Liver (tissue), 8 donors: ENCODE measurements at regions not wholly inside any gene's neighbourhood (a gene's known extent, or its start where the extent isn't known, plus 50 kb on each side); places are given as distances from the start of the nearest gene placed in this dataset.

Source experiments
- DNase-seq: peaks from one replicate; pipeline ENCODE4 v3.0.0-alpha.2; 2017; ENCODE audit warnings: low spot score
- H3K27ac ChIP-seq, 2 donors: one replicate each; pipeline ENCODE4 v1.7.0; 2013; ENCODE audit warnings: inconsistent platforms in 2 of 2, low read length in 2 of 2, control low read depth in 1 of 2, low read depth in 1 of 2, mild to moderate bottlenecking in 1 of 2
- H3K27me3 ChIP-seq, 4 donors: one replicate each; pipeline versions ENCODE4 v1.6.1 to v1.7.0; 2013; ENCODE audit warnings: low read length in 3 of 4, inconsistent platforms in 1 of 4, mild to moderate bottlenecking in 1 of 4, moderate library complexity in 1 of 4; ENCODE audit not compliant: control insufficient read depth in 4 of 4, insufficient read depth in 4 of 4
- H3K36me3 ChIP-seq, 4 donors: one replicate each; pipeline versions ENCODE4 v1.6.1 to v1.7.0; 2013; ENCODE audit warnings: low read length in 3 of 4, mild to moderate bottlenecking in 3 of 4, low read depth in 1 of 4, moderate library complexity in 1 of 4; ENCODE audit not compliant: control insufficient read depth in 4 of 4, insufficient read depth in 3 of 4
- H3K4me1 ChIP-seq, 4 donors: one replicate each; pipeline versions ENCODE4 v1.6.1 to v1.7.0; 2013; ENCODE audit warnings: low read length in 3 of 4, mild to moderate bottlenecking in 3 of 4, moderate library complexity in 1 of 4; ENCODE audit not compliant: control insufficient read depth in 4 of 4, insufficient read depth in 4 of 4
- H3K4me3 ChIP-seq, 3 donors: one replicate each; pipeline versions ENCODE4 v1.6.1 to v1.7.0; 2013; ENCODE audit warnings: low read length in 3 of 3, control low read depth in 1 of 3, low read depth in 1 of 3, mild to moderate bottlenecking in 1 of 3
- H3K9ac ChIP-seq, 2 donors: one replicate each; pipeline ENCODE4 v1.7.0; 2013; ENCODE audit warnings: low read length in 2 of 2, mild to moderate bottlenecking in 2 of 2, moderate library complexity in 2 of 2, control low read depth in 1 of 2, low read depth in 1 of 2
- H3K9me3 ChIP-seq, 4 donors: one replicate each; pipeline versions ENCODE4 v1.6.1 to v1.7.0; 2013; ENCODE audit warnings: low read length in 3 of 4; ENCODE audit not compliant: control insufficient read depth in 4 of 4
- FOXA2 ChIP-seq: IDR thresholded peaks from 2 replicates; pipeline ENCODE4 v1.6.1; 2016; ENCODE audit warnings: antibody characterized with exemption
- GABPA ChIP-seq, 2 donors: IDR thresholded peaks in 1 of 2; conservative IDR thresholded peaks in 1 of 2; 2 replicates each; pipeline ENCODE4 v1.6.1; 2016; ENCODE audit warnings: antibody characterized with exemption in 2 of 2, mild to moderate bottlenecking in 1 of 2, moderate library complexity in 1 of 2
- HNF4A ChIP-seq, 2 donors: conservative IDR thresholded peaks; 2 replicates each; pipeline ENCODE4 v1.6.1; 2016; ENCODE audit warnings: antibody characterized with exemption in 2 of 2, mild to moderate bottlenecking in 2 of 2
- HNF4G ChIP-seq: IDR thresholded peaks from 2 replicates; pipeline ENCODE4 v1.6.1; 2016; ENCODE audit warnings: antibody characterized with exemption
- NR2F2 ChIP-seq: IDR thresholded peaks from 2 replicates; pipeline ENCODE4 v1.6.1; 2016; ENCODE audit warnings: antibody characterized with exemption
- RAD21 ChIP-seq, 2 donors: IDR thresholded peaks; 2 replicates each; pipeline ENCODE4 v1.6.1; 2016; ENCODE audit warnings: antibody characterized with exemption in 2 of 2, mild to moderate bottlenecking in 2 of 2
- RXRA ChIP-seq, 2 donors: IDR thresholded peaks; 2 replicates each; pipeline ENCODE4 v1.6.1; 2017 to 2018; ENCODE audit warnings: antibody characterized with exemption in 2 of 2, mild to moderate bottlenecking in 1 of 2
- SP1 ChIP-seq: IDR thresholded peaks from 2 replicates; pipeline ENCODE4 v1.6.1; 2018; ENCODE audit warnings: antibody characterized with exemption, mild to moderate bottlenecking
- TAF1 ChIP-seq: conservative IDR thresholded peaks from 2 replicates; pipeline ENCODE4 v1.6.1; 2016; ENCODE audit warnings: antibody characterized with exemption, mild to moderate bottlenecking
- WGBS: extraction: QIAGEN DNeasy Blood & Tissue Kit; methylation state at CpG from one replicate; pipeline ENCODE4 v1.1.7; 2013; 5-methylcytosine and 5-hydroxymethylcytosine counted together
- TF ChIP-seq, protein P1 (sequence below): IDR thresholded peaks from 2 replicates; pipeline ENCODE4 v1.6.1; 2016; ENCODE audit warnings: antibody characterized with exemption
- TF ChIP-seq, protein P2 (sequence below): fragments of 150-350 bp; IDR thresholded peaks from 2 replicates; pipeline ENCODE4 v1.5.1; 2017; ENCODE audit warnings: improper control_type of control experiment, low read depth, low read length; ENCODE audit not compliant: missing input control
- TF ChIP-seq, protein P3 (sequence below): IDR thresholded peaks from 2 replicates; pipeline ENCODE4 v1.6.1; 2016; ENCODE audit warnings: antibody characterized with exemption
- donor health status: healthy.
- donor health status: healthy.
- donor health status: healthy.
- donor health status: healthy.
- donor health status: healthy.

DNA sequence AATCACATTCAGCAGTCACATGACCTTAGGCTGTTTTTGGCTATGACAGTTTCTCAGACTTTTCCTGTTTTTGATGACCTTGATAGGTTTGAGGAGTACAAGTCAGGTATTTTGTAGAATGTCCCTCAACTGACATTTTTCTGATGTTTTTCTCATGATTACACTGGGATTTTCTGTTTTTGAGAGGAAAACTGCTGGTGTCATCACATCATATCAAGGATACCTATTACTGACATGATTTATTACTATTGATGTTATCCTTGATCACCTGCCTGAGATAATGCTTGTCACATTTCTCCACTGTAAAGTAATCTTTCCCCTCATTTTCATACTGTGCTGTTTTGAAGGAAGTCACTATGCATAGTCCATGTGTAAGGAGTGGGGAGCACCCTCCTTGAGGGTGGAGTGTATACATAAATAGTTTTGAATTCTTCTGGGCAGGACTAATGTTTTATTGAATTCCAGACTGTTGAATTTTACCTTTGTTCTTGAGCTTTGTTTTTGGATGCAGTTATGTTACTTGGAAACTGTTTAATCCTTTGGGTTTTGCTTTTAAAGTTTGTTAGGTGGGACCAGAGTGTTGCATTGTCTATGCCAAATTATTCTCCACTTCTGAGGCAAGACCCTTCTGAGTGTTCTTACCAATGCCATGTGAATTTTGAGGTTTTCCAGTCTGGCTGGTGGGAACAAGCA is 444.5 kb upstream of the FAR2 start:
- Histone ChIP-seq H3K36me3 (no peaks in the 10 kb centered on the region), H3K4me3 (no peak overlapping the region), H3K27me3 (peaks cover 0 to 3% (median 1%) of the 10 kb centered on the region in 4 donors), H3K4me1 (no peaks in the 10 kb centered on the region), H3K9me3 (peaks cover 0 to 4% (median under 1%) of the 10 kb centered on the region in 4 donors), H3K9ac (no peak overlapping the region), H3K27ac (no peak overlapping the region)
- no peak for TF ChIP-seq SP1
- TF ChIP-seq, protein P1, sequence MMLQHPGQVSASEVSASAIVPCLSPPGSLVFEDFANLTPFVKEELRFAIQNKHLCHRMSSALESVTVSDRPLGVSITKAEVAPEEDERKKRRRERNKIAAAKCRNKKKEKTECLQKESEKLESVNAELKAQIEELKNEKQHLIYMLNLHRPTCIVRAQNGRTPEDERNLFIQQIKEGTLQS, result no peak
- TF ChIP-seq NR2F2, result no peak
- no peak for TF ChIP-seq TAF1
- TF ChIP-seq GABPA (IDR thresholded peaks at IDR 0.05 in 1 of 2, conservative IDR thresholded peaks at IDR 0.05 in 1 of 2), result no peak
- no peak for TF ChIP-seq HNF4A (conservative IDR thresholded peaks at IDR 0.05)
- no peak for TF ChIP-seq HNF4G
- TF ChIP-seq RAD21 (IDR thresholded peaks at IDR 0.05), result no peak
- TF ChIP-seq, protein P2, sequence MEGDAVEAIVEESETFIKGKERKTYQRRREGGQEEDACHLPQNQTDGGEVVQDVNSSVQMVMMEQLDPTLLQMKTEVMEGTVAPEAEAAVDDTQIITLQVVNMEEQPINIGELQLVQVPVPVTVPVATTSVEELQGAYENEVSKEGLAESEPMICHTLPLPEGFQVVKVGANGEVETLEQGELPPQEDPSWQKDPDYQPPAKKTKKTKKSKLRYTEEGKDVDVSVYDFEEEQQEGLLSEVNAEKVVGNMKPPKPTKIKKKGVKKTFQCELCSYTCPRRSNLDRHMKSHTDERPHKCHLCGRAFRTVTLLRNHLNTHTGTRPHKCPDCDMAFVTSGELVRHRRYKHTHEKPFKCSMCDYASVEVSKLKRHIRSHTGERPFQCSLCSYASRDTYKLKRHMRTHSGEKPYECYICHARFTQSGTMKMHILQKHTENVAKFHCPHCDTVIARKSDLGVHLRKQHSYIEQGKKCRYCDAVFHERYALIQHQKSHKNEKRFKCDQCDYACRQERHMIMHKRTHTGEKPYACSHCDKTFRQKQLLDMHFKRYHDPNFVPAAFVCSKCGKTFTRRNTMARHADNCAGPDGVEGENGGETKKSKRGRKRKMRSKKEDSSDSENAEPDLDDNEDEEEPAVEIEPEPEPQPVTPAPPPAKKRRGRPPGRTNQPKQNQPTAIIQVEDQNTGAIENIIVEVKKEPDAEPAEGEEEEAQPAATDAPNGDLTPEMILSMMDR, result no peak
- TF ChIP-seq RXRA (IDR thresholded peaks at IDR 0.05), result no peak
- TF ChIP-seq FOXA2, result no peak
- TF ChIP-seq, protein P3, sequence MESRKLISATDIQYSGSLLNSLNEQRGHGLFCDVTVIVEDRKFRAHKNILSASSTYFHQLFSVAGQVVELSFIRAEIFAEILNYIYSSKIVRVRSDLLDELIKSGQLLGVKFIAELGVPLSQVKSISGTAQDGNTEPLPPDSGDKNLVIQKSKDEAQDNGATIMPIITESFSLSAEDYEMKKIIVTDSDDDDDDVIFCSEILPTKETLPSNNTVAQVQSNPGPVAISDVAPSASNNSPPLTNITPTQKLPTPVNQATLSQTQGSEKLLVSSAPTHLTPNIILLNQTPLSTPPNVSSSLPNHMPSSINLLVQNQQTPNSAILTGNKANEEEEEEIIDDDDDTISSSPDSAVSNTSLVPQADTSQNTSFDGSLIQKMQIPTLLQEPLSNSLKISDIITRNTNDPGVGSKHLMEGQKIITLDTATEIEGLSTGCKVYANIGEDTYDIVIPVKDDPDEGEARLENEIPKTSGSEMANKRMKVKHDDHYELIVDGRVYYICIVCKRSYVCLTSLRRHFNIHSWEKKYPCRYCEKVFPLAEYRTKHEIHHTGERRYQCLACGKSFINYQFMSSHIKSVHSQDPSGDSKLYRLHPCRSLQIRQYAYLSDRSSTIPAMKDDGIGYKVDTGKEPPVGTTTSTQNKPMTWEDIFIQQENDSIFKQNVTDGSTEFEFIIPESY, result no peak
- no peak for DNase-seq

DNA sequence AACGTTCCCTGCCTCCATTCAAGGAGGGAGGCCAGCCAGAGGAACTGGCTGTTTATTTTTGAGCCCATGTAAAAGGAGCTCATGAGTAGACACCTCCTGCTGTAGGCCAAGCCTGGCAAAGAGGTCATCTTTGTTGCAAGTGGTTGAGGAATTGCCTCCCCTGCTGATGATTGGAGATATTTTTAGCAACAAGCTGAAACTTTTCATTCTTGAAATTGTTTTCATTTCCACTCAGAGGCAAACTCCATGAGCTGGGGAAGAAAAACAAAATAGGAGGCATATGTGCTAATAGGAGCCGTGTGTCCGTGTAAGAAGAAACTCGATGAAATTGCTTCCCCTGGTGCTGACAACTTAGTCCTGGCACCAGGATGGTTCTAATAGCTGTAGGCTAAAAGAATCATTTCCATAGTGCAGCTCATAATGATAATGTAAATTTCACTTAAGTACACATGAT is 440.1 kb upstream of the FAR2 start:
- DNase-seq, result no peak
- Histone ChIP-seq H3K36me3 (no peaks in the 10 kb centered on the region), H3K9ac (no peak overlapping the region), H3K4me3 (no peak overlapping the region), H3K27me3 (peaks cover 0 to 3% (median 1%) of the 10 kb centered on the region in 4 donors), H3K9me3 (peaks cover 0 to 7% (median 0%) of the 10 kb centered on the region in 4 donors), H3K4me1 (no peaks in the 10 kb centered on the region), H3K27ac (no peak overlapping the region)
- TF ChIP-seq, protein P1, result no peak
- WGBS, result 79% methylated on average over 4 of the region's 4 CpGs
